HCT116 (cell line): ENCODE measurements at regions not wholly inside any gene's neighbourhood (a gene's known extent, or its start where the extent isn't known, plus 50 kb on each side); places are given as distances from the start of the nearest gene placed in this dataset.

Experiments used
- ATAC-seq: fragments of 200-7000 bp; cut with Tn5 transposase; 2 replicates; pipeline ENCODE4 v1.9.1; 2020; ENCODE audit warnings: mild to moderate bottlenecking, moderate library complexity
- BruUV-seq: library from RNA; stranded (reverse); fragments of 400-500 nt; replicated peaks from 2 replicates; lab custom pipeline; 2021; lab: Mats Ljungman, UMichigan
- CTCF ChIA-PET: fragments of 300-600 bp; sonication (Branson Sonifier 250); formaldehyde crosslinking; loops from one replicate; lab custom pipeline; 2021; ENCODE audit warnings: antibody characterized with exemption; lab: Charles Lee
- POLR2A ChIA-PET: fragments of 300-600, 350-600 bp; sonication (Branson Sonifier 250); formaldehyde crosslinking; loops from one replicate; lab custom pipeline; 2021; ENCODE audit warnings: antibody characterized with exemption; lab: Charles Lee
- RAD21 ChIA-PET, 2 experiments: fragments of 300-600 bp; sonication (Branson Sonifier 250); formaldehyde crosslinking; loops; one replicate each; lab custom pipeline; 2023; ENCODE audit warnings: low total read pairs in 2 of 2; ENCODE audit not compliant: uncharacterized antibody in 2 of 2, unreplicated experiment in 2 of 2, low non-redundant PET in 1 of 2; lab: Charles Lee
- DNase-seq: peaks from one replicate; pipeline ENCODE4 v3.0.0-alpha.2; 2010; ENCODE audit warnings: low read depth, low spot score
- H2AFZ ChIP-seq: fragments of 200-600 bp; shearing (Covaris generic), sonication (generic); 2 replicates; pipeline ENCODE4 v1.6.1; 2017; ENCODE audit warnings: low read depth, mixed run types, mixed read lengths, antibody characterized with exemption, low read length; ENCODE audit not compliant: poor library complexity, severe bottlenecking
- H3K27ac ChIP-seq: 2 replicates; pipeline ENCODE4 v1.5.1; 2012; ENCODE audit warnings: low read depth, low read length
- H3K27me3 ChIP-seq: fragments of 200-600 bp; sonication (generic); 2 replicates; pipeline ENCODE4 v1.6.1; 2016; ENCODE audit warnings: mixed run types, low read length, mixed read lengths; ENCODE audit not compliant: insufficient read depth
- H3K36me3 ChIP-seq, 2 experiments: fragments of 200-500 bp in 1 of 2; fragments of 200-600 bp in 1 of 2; sonication (Bioruptor generic) in 1 of 2; sonication (generic) in 1 of 2; 2 replicates each; pipeline versions ENCODE4 v1.5.1 to v1.6.1; 2014 to 2016; ENCODE audit warnings: low read length in 2 of 2, inconsistent platforms in 1 of 2, mixed read lengths in 1 of 2, mixed run types in 1 of 2; ENCODE audit not compliant: insufficient read depth in 2 of 2, control insufficient read depth in 1 of 2
- H3K4me1 ChIP-seq, 2 experiments: fragments of 200-600 bp in 1 of 2; sonication (generic) in 1 of 2; 2 replicates each; pipeline versions ENCODE4 v1.5.1 to v1.6.1; 2012 to 2017; ENCODE audit warnings: low read length in 2 of 2, inconsistent platforms in 1 of 2, mild to moderate bottlenecking in 1 of 2, mixed read lengths in 1 of 2, mixed run types in 1 of 2, moderate library complexity in 1 of 2; ENCODE audit not compliant: insufficient read depth in 2 of 2, control insufficient read depth in 1 of 2
- H3K4me2 ChIP-seq: fragments of 200-600 bp; sonication (generic); 2 replicates; pipeline ENCODE4 v1.6.1; 2017; ENCODE audit warnings: mixed run types, low read length, mixed read lengths
- H3K4me3 ChIP-seq, 2 experiments: fragments of 200-600 bp in 1 of 2; sonication (generic) in 1 of 2; replicated peaks in 1 of 2; 2 replicates each; pipeline ENCODE4 v1.5.1; 2011 to 2016; ENCODE audit warnings: low read length in 2 of 2, control low read depth in 1 of 2, low read depth in 1 of 2, mild to moderate bottlenecking in 1 of 2, mixed read lengths in 1 of 2, mixed run types in 1 of 2
- H3K79me2 ChIP-seq: fragments of 200-600 bp; sonication (generic); 2 replicates; pipeline ENCODE4 v1.6.1; 2017; ENCODE audit warnings: mild to moderate bottlenecking, mixed run types, low read length, moderate library complexity, mixed read lengths; ENCODE audit not compliant: insufficient read depth
- H3K9ac ChIP-seq: fragments of 200-600 bp; sonication (generic); 2 replicates; pipeline ENCODE4 v1.6.1; 2016; ENCODE audit warnings: low read length, mixed read lengths
- H3K9me2 ChIP-seq: fragments of 200-600 bp; sonication (generic), shearing (Covaris generic); 2 replicates; pipeline ENCODE4 v1.6.1; 2017; ENCODE audit warnings: mixed run types, mild to moderate bottlenecking, moderate library complexity; ENCODE audit not compliant: insufficient read depth
- H3K9me3 ChIP-seq, 2 experiments: fragments of 200-500 bp in 1 of 2; fragments of 200-600 bp in 1 of 2; sonication (Bioruptor generic) in 1 of 2; sonication (generic) in 1 of 2; 2 replicates each; pipeline ENCODE4 v1.6.1; 2014 to 2017; ENCODE audit warnings: low read length in 2 of 2, mixed read lengths in 2 of 2, inconsistent platforms in 1 of 2, low read depth in 1 of 2, mild to moderate bottlenecking in 1 of 2, mixed run types in 1 of 2, moderate library complexity in 1 of 2; ENCODE audit not compliant: control insufficient read depth in 1 of 2, insufficient read depth in 1 of 2
- H4K20me1 ChIP-seq: fragments of 200-600 bp; sonication (generic), shearing (Covaris generic); 2 replicates; pipeline ENCODE4 v1.6.1; 2017; ENCODE audit warnings: mixed run types, mild to moderate bottlenecking, moderate library complexity; ENCODE audit not compliant: insufficient read depth
- CBX3 ChIP-seq: IDR thresholded peaks from 2 replicates; pipeline ENCODE4 v1.6.1; 2012; ENCODE audit warnings: low read depth
- EGR1 ChIP-seq: IDR thresholded peaks from 2 replicates; pipeline ENCODE4 v1.6.1; 2012; ENCODE audit warnings: low read depth
- EZH2 ChIP-seq: fragments of 200-600 bp; sonication (generic); IDR thresholded peaks from 2 replicates; pipeline ENCODE4 v1.6.1; 2017; ENCODE audit warnings: antibody characterized with exemption, mixed run types
- FOSL1 ChIP-seq: IDR thresholded peaks from 2 replicates; pipeline ENCODE4 v1.6.1; 2012; ENCODE audit warnings: low read depth
- POLR2A ChIP-seq: IDR thresholded peaks from 2 replicates; pipeline ENCODE4 v1.7.0; 2011; ENCODE audit warnings: borderline replicate concordance; ENCODE audit not compliant: insufficient read depth, insufficient read length; ENCODE audit errors: extremely low read depth
- POLR2AphosphoS5 ChIP-seq: IDR thresholded peaks from 2 replicates; pipeline ENCODE4 v1.6.1; 2011; ENCODE audit warnings: mild to moderate bottlenecking, low read depth, low read length, moderate library complexity
- SIN3A ChIP-seq: IDR thresholded peaks from 2 replicates; pipeline ENCODE4 v1.6.1; 2012; ENCODE audit warnings: low read depth
- SRF ChIP-seq: IDR thresholded peaks from 2 replicates; pipeline ENCODE4 v1.6.1; 2012; ENCODE audit warnings: low read depth
- TCF7L2 ChIP-seq: IDR thresholded peaks from 2 replicates; pipeline ENCODE4 v1.7.0; 2011; ENCODE audit warnings: borderline replicate concordance, inconsistent platforms; ENCODE audit not compliant: insufficient read depth, insufficient read length; ENCODE audit errors: extremely low read depth
- YY1 ChIP-seq: IDR thresholded peaks from 2 replicates; pipeline ENCODE4 v1.6.1; 2011; ENCODE audit warnings: low read length, low read depth, moderate library complexity, mild to moderate bottlenecking; ENCODE audit not compliant: insufficient replicate concordance; ENCODE audit errors: extremely low read depth
- ZFX ChIP-seq: fragments of 450-650 bp; IDR thresholded peaks from 2 replicates; pipeline ENCODE4 v1.6.1; 2017
- ZNF274 ChIP-seq: fragments of 200-500 bp; sonication (Bioruptor generic); IDR thresholded peaks from 2 replicates; pipeline ENCODE4 v1.6.1; 2014; ENCODE audit warnings: mild to moderate bottlenecking, low read depth, low read length, inconsistent platforms
- intact Hi-C: fragments of 100-400 bp; cut with micrococcal nuclease; formaldehyde crosslinking; loops from 2 replicates; pipeline ENCODE4 v1.10.0; 2022
- TF ChIP-seq, protein P1 (sequence below): IDR thresholded peaks from 2 replicates; pipeline ENCODE4 v1.6.1; 2012; ENCODE audit warnings: low read depth
- TF ChIP-seq, protein P2 (sequence below), 3 experiments: fragments of 200-600 bp in 1 of 3; sonication (generic) in 1 of 3; IDR thresholded peaks in 2 of 3; conservative IDR thresholded peaks in 1 of 3; 2 replicates each; pipeline ENCODE4 v1.5.1; 2012 to 2017; ENCODE audit warnings: low read depth in 2 of 3, low read length in 2 of 3, antibody characterized with exemption in 1 of 3, borderline replicate concordance in 1 of 3, control low read depth in 1 of 3, mild to moderate bottlenecking in 1 of 3, mixed read lengths in 1 of 3, mixed run types in 1 of 3, moderate library complexity in 1 of 3; ENCODE audit not compliant: insufficient read depth in 1 of 3

- ChIA-PET CTCF (no interaction called here), POLR2A (no interaction called here), RAD21 (no interaction called here)
- ATAC-seq: no peak
- intact Hi-C loops: no loop called here
- no peaks in the 10 kb centered on the region for H3K27me3 ChIP-seq
- H3K9me3 ChIP-seq: no peaks in the 10 kb centered on the region
- BruUV-seq: no TSS peak
- no peak overlapping the region for H3K4me3 ChIP-seq
- H3K4me2 ChIP-seq: no peak overlapping the region
- no peaks in the 10 kb centered on the region for H3K36me3 ChIP-seq
- H2AFZ ChIP-seq: no peak overlapping the region
- no peaks in the 10 kb centered on the region for H4K20me1 ChIP-seq
- H3K79me2 ChIP-seq: no peaks in the 10 kb centered on the region
- H3K9ac ChIP-seq: no peak overlapping the region
- no peaks in the 10 kb centered on the region for H3K9me2 ChIP-seq
- TF ChIP-seq EZH2: no peak
- TF ChIP-seq SIN3A: no peak
- no peak for TF ChIP-seq ZNF274
- no peak for TF ChIP-seq SRF
- no peak for TF ChIP-seq FOSL1
- no peak for TF ChIP-seq POLR2A
- TF ChIP-seq CBX3: no peak
- TF ChIP-seq TCF7L2: no peak
- TF ChIP-seq, protein P1, sequence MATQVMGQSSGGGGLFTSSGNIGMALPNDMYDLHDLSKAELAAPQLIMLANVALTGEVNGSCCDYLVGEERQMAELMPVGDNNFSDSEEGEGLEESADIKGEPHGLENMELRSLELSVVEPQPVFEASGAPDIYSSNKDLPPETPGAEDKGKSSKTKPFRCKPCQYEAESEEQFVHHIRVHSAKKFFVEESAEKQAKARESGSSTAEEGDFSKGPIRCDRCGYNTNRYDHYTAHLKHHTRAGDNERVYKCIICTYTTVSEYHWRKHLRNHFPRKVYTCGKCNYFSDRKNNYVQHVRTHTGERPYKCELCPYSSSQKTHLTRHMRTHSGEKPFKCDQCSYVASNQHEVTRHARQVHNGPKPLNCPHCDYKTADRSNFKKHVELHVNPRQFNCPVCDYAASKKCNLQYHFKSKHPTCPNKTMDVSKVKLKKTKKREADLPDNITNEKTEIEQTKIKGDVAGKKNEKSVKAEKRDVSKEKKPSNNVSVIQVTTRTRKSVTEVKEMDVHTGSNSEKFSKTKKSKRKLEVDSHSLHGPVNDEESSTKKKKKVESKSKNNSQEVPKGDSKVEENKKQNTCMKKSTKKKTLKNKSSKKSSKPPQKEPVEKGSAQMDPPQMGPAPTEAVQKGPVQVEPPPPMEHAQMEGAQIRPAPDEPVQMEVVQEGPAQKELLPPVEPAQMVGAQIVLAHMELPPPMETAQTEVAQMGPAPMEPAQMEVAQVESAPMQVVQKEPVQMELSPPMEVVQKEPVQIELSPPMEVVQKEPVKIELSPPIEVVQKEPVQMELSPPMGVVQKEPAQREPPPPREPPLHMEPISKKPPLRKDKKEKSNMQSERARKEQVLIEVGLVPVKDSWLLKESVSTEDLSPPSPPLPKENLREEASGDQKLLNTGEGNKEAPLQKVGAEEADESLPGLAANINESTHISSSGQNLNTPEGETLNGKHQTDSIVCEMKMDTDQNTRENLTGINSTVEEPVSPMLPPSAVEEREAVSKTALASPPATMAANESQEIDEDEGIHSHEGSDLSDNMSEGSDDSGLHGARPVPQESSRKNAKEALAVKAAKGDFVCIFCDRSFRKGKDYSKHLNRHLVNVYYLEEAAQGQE: no peak
- TF ChIP-seq EGR1: no peak
- no peak for TF ChIP-seq ZFX
- TF ChIP-seq, protein P2, sequence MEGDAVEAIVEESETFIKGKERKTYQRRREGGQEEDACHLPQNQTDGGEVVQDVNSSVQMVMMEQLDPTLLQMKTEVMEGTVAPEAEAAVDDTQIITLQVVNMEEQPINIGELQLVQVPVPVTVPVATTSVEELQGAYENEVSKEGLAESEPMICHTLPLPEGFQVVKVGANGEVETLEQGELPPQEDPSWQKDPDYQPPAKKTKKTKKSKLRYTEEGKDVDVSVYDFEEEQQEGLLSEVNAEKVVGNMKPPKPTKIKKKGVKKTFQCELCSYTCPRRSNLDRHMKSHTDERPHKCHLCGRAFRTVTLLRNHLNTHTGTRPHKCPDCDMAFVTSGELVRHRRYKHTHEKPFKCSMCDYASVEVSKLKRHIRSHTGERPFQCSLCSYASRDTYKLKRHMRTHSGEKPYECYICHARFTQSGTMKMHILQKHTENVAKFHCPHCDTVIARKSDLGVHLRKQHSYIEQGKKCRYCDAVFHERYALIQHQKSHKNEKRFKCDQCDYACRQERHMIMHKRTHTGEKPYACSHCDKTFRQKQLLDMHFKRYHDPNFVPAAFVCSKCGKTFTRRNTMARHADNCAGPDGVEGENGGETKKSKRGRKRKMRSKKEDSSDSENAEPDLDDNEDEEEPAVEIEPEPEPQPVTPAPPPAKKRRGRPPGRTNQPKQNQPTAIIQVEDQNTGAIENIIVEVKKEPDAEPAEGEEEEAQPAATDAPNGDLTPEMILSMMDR (IDR thresholded peaks at IDR 0.05 in 2 of 3, conservative IDR thresholded peaks at IDR 0.05 in 1 of 3; ENCODE audit: borderline replicate concordance in 1 of 3, insufficient read depth in 1 of 3, low read depth in 2 of 3, low read length in 2 of 3): no peak
- TF ChIP-seq POLR2AphosphoS5: no peak
- TF ChIP-seq YY1: no peak
- H3K4me1 ChIP-seq: no peaks in the 10 kb centered on the region
- DNase-seq: no peak
- H3K27ac ChIP-seq: no peak overlapping the region
Measured at GRCh38 chr13:99798756-99799155, 172.8 kb downstream of the ZIC5 start.
